ENCODE measurements at regions not wholly inside any gene's neighbourhood (a gene's known extent, or its start where the extent isn't known, plus 50 kb on each side); places are given as distances from the start of the nearest gene placed in this dataset. TPM values are rescaled to one million over a fixed set of nuclear protein-coding genes. Genes with fewer than 3 reads are reported as not detected.

GRCh38 chr2:57973621-57974186 lies 72.9 kb upstream of the VRK2 start:
- Histone ChIP-seq H4K20me1 (ENCODE audit: insufficient read depth, low read depth, low read length) (no peaks in the 10 kb centered on the region), H3K9ac (ENCODE audit: low read length) (no peak overlapping the region), H3K27ac (ENCODE audit: low read length) (no peak overlapping the region), H3K9me3 (ENCODE audit: low read length) (no peaks in the 10 kb centered on the region), H3K79me2 (ENCODE audit: low read length) (no peaks in the 10 kb centered on the region), H3K27me3 (ENCODE audit: low read length) (no peaks in the 10 kb centered on the region), H3K9me2 (replicated peaks; ENCODE audit: insufficient read depth, low read length) (no peaks in the 10 kb centered on the region), H3K36me3 (ENCODE audit: insufficient read depth, low read length) (no peaks in the 10 kb centered on the region), H3K4me1 (ENCODE audit: low read length) (peaks cover 10% of the 10 kb centered on the region), H2AFZ (ENCODE audit: low read length) (no peak overlapping the region), H3K4me3 (ENCODE audit: low read length) (no peak overlapping the region), H3K4me2 (ENCODE audit: low read depth, low read length, poor library complexity, severe bottlenecking) (peak overlapping the region; percentile 24)
- peak; percentile 48 for DNase-seq

GRCh38 chr2:57979158-57979557 lies 67.4 kb upstream of the VRK2 start:
- H3K4me2 ChIP-seq (ENCODE audit: low read depth, low read length, poor library complexity, severe bottlenecking), result no peak overlapping the region
- no peaks in the 10 kb centered on the region for H3K9me2 ChIP-seq (replicated peaks; ENCODE audit: insufficient read depth, low read length)
- no peaks in the 10 kb centered on the region for H3K27me3 ChIP-seq (ENCODE audit: low read length)
- no peak overlapping the region for H3K27ac ChIP-seq (ENCODE audit: low read length)
- no peak overlapping the region for H3K4me3 ChIP-seq (ENCODE audit: low read length)
- no peak for DNase-seq
- H3K36me3 ChIP-seq (ENCODE audit: insufficient read depth, low read length), result no peaks in the 10 kb centered on the region
- no peaks in the 10 kb centered on the region for H3K79me2 ChIP-seq (ENCODE audit: low read length)
- H3K9me3 ChIP-seq (ENCODE audit: low read length), result no peaks in the 10 kb centered on the region
- H2AFZ ChIP-seq (ENCODE audit: low read length), result no peak overlapping the region
- no peaks in the 10 kb centered on the region for H4K20me1 ChIP-seq (ENCODE audit: insufficient read depth, low read depth, low read length)
- H3K9ac ChIP-seq (ENCODE audit: low read length), result no peak overlapping the region
- no peaks in the 10 kb centered on the region for H3K4me1 ChIP-seq (ENCODE audit: low read length)

- Histone ChIP-seq H3K27me3 (ENCODE audit: low read length) (no peaks in the 10 kb centered on the region), H3K9ac (ENCODE audit: low read length) (no peak overlapping the region)
Observed at GRCh38 chr2:57981083-57981768, 65.4 kb upstream of the VRK2 start.

GRCh38 chr2:57987835-57988573 lies 58.6 kb upstream of the VRK2 start:
- Histone ChIP-seq H3K9me3 (ENCODE audit: low read length) (no peaks in the 10 kb centered on the region), H3K27me3 (ENCODE audit: low read length) (no peaks in the 10 kb centered on the region), H3K36me3 (ENCODE audit: insufficient read depth, low read length) (no peaks in the 10 kb centered on the region), H3K27ac (ENCODE audit: low read length) (no peak overlapping the region), H3K79me2 (ENCODE audit: low read length) (no peaks in the 10 kb centered on the region), H3K9ac (ENCODE audit: low read length) (no peak overlapping the region), H3K4me3 (ENCODE audit: low read length) (no peak overlapping the region), H4K20me1 (ENCODE audit: insufficient read depth, low read depth, low read length) (no peaks in the 10 kb centered on the region), H3K4me2 (ENCODE audit: low read depth, low read length, poor library complexity, severe bottlenecking) (no peak overlapping the region), H2AFZ (ENCODE audit: low read length) (no peak overlapping the region), H3K9me2 (replicated peaks; ENCODE audit: insufficient read depth, low read length) (no peaks in the 10 kb centered on the region), H3K4me1 (ENCODE audit: low read length) (no peaks in the 10 kb centered on the region)
- no peak for DNase-seq

More at GRCh38 chr2:57981083-57981768, 65.4 kb upstream of the VRK2 start:
- no peak for DNase-seq
- Histone ChIP-seq H3K36me3 (ENCODE audit: insufficient read depth, low read length) (no peaks in the 10 kb centered on the region), H3K9me2 (replicated peaks; ENCODE audit: insufficient read depth, low read length) (no peaks in the 10 kb centered on the region), H3K4me2 (ENCODE audit: low read depth, low read length, poor library complexity, severe bottlenecking) (no peak overlapping the region), H3K79me2 (ENCODE audit: low read length) (no peaks in the 10 kb centered on the region), H3K4me3 (ENCODE audit: low read length) (no peak overlapping the region), H4K20me1 (ENCODE audit: insufficient read depth, low read depth, low read length) (no peaks in the 10 kb centered on the region), H2AFZ (ENCODE audit: low read length) (no peak overlapping the region), H3K4me1 (ENCODE audit: low read length) (no peaks in the 10 kb centered on the region), H3K9me3 (ENCODE audit: low read length) (no peaks in the 10 kb centered on the region), H3K27ac (ENCODE audit: low read length) (no peak overlapping the region)

GRCh38 chr2:57990118-57990725 lies 56.4 kb upstream of the VRK2 start:
- Histone ChIP-seq H3K27ac (ENCODE audit: low read length) (no peak overlapping the region), H3K79me2 (ENCODE audit: low read length) (no peaks in the 10 kb centered on the region), H3K4me1 (ENCODE audit: low read length) (no peaks in the 10 kb centered on the region), H3K4me2 (ENCODE audit: low read depth, low read length, poor library complexity, severe bottlenecking) (no peak overlapping the region), H3K9ac (ENCODE audit: low read length) (no peak overlapping the region), H3K36me3 (ENCODE audit: insufficient read depth, low read length) (no peaks in the 10 kb centered on the region), H4K20me1 (ENCODE audit: insufficient read depth, low read depth, low read length) (no peaks in the 10 kb centered on the region), H3K9me2 (replicated peaks; ENCODE audit: insufficient read depth, low read length) (no peaks in the 10 kb centered on the region), H2AFZ (ENCODE audit: low read length) (no peak overlapping the region), H3K9me3 (ENCODE audit: low read length) (no peaks in the 10 kb centered on the region), H3K27me3 (ENCODE audit: low read length) (no peaks in the 10 kb centered on the region), H3K4me3 (ENCODE audit: low read length) (no peak overlapping the region)
- no peak for DNase-seq

Small RNA genes in the stretch of these regions (small RNA-seq; reads per million reads assigned to genes)
- gene PPIAP63 (not detected), gene RF00592 (0.20 reads per million)

Data from Karpas-422 (cell line).